ENCODE measurements at regions not wholly inside any gene's neighbourhood (a gene's known extent, or its start where the extent isn't known, plus 50 kb on each side); places are given as distances from the start of the nearest gene placed in this dataset.
A peak's percentile ranks its signal among the peaks of the same experiment; 100 is the strongest.

DNA sequence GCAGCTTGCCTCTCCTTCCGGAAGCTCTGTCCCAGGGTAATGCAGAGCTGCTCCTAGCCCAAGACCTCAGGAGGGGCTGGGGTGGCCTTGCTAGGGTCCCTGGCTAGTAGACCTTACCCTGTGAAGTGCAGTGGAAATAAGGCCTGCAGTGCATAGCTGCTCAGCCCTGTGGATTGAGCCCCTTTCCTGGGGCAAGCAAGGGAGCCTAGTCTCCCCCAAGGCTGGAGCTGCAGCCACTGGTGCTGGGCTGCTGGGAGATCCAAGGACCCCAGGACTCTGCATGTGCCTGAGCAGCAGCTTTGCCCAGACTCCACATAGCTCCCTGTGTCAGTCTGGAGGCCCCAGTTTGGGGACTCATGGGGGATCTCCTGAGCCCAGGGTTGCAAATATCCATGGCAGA is 57.9 kb downstream of the FANCF start:
- TF ChIP-seq, protein P1, sequence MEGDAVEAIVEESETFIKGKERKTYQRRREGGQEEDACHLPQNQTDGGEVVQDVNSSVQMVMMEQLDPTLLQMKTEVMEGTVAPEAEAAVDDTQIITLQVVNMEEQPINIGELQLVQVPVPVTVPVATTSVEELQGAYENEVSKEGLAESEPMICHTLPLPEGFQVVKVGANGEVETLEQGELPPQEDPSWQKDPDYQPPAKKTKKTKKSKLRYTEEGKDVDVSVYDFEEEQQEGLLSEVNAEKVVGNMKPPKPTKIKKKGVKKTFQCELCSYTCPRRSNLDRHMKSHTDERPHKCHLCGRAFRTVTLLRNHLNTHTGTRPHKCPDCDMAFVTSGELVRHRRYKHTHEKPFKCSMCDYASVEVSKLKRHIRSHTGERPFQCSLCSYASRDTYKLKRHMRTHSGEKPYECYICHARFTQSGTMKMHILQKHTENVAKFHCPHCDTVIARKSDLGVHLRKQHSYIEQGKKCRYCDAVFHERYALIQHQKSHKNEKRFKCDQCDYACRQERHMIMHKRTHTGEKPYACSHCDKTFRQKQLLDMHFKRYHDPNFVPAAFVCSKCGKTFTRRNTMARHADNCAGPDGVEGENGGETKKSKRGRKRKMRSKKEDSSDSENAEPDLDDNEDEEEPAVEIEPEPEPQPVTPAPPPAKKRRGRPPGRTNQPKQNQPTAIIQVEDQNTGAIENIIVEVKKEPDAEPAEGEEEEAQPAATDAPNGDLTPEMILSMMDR (IDR thresholded peaks at IDR 0.05), result no peak
- TF ChIP-seq POLR2A (IDR thresholded peaks at IDR 0.05), result no peak
- WGBS, 2 donors, result 100% methylated on average over 1 of the region's 1 CpG; no CpG with 5 or more reads in 1 of the 2 donors
- no peak overlapping the region for H3K27ac ChIP-seq
- DNase-seq (no peak), ATAC-seq (no peak)
- H3K27me3 ChIP-seq, result no peaks in the 10 kb centered on the region
- H3K4me3 ChIP-seq, result no peak overlapping the region
- H3K9me3 ChIP-seq, result no peaks in the 10 kb centered on the region
- H3K36me3 ChIP-seq (replicated peaks in 1 of 2; ENCODE audit: insufficient read depth in 1 of 2, low read depth in 2 of 2), result no peaks in the 10 kb centered on the region
- no peaks in the 10 kb centered on the region for H3K4me1 ChIP-seq
- intact Hi-C loops (cut with DNase I), result no loop called here

DNA sequence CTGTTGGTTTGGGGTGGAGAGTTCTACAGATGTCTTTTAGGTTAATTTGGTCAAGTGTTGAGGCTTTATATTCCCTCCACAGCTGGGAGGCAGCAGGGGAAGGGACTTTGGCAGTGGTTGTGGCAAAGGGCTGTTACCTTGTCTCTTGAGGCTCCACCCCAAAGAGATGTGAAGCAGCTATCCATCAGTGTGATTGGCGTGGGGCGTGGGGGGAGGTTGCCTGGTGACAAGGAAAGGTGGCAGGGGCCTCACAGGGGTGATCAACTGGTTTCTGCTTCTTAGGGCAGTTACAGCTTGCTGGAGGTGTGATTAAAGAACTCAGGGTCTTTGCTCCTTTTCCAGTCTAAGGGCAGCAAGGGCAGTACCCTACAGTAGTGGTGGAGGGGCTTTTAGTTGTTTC is 59.3 kb downstream of the FANCF start:
- DNase-seq, result no peak
- ATAC-seq, result no peak
- no peaks in the 10 kb centered on the region for H3K4me1 ChIP-seq
- no peaks in the 10 kb centered on the region for H3K9me3 ChIP-seq
- WGBS, 2 donors, result 58 to 85% methylated on average over 2 of the region's 2 CpGs
- H3K36me3 ChIP-seq (replicated peaks in 1 of 2; ENCODE audit: insufficient read depth in 1 of 2, low read depth in 2 of 2), result no peaks in the 10 kb centered on the region
- intact Hi-C loops (cut with DNase I), result no loop called here
- H3K27ac ChIP-seq, result no peak overlapping the region
- H3K27me3 ChIP-seq, result no peaks in the 10 kb centered on the region
- H3K4me3 ChIP-seq, result no peak overlapping the region
- TF ChIP-seq POLR2A (IDR thresholded peaks at IDR 0.05), result no peak
- TF ChIP-seq, protein P1 (IDR thresholded peaks at IDR 0.05), result no peak

DNA sequence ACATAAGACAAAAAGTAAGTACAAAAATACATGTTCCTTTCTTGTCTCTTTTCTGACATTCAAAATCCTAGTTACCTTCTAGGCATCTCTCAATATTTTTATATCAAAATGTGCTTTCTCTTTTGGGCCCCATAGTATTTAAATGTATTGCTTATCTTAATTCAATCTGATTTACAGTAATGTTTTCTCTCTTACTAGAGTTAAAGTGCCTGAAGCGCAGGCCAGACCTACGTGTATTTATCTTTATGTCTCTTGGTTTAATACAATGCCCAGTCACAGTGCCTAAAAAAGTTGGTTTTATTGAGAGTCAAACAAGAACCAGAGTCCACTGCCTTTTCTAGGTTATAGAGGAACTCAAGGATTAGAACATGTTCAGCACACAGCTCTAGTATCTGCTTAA is 64.3 kb downstream of the FANCF start:
- H3K4me1 ChIP-seq, result no peaks in the 10 kb centered on the region
- no peak for TF ChIP-seq POLR2A (IDR thresholded peaks at IDR 0.05)
- TF ChIP-seq, protein P1 (IDR thresholded peaks at IDR 0.05), result no peak
- DNase-seq (no peak), ATAC-seq (no peak)
- intact Hi-C loops (cut with DNase I), result no loop called here
- no peaks in the 10 kb centered on the region for H3K36me3 ChIP-seq (replicated peaks in 1 of 2; ENCODE audit: insufficient read depth in 1 of 2, low read depth in 2 of 2)
- H3K4me3 ChIP-seq, result no peak overlapping the region
- WGBS, 2 donors, result 83 to 87% methylated on average over 2 of the region's 2 CpGs
- H3K27ac ChIP-seq, result no peak overlapping the region
- no peaks in the 10 kb centered on the region for H3K27me3 ChIP-seq
- H3K9me3 ChIP-seq, result no peaks in the 10 kb centered on the region

DNA sequence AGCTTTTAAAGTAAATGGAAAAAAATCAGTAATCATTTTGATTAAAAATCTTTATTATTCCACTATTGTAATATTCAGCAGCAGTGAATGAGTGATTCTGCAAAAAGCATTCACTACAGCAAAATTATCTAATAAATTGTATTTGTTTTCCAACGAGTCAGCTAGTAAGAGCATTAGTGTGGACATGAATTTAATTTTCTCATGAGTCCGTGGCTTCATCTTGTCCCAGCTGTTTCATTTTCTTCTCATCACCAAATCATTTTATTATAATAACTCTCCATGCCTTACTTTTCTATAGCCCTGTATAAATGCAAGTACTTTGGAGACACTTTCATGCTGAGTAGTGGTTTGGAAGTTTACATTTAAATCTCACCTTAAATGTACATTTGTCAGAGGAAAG is 66.2 kb downstream of the FANCF start:
- DNase-seq, result no peak
- Histone ChIP-seq H3K9me3 (no peaks in the 10 kb centered on the region), H3K4me1 (no peaks in the 10 kb centered on the region), H3K4me3 (no peak overlapping the region), H3K27me3 (no peaks in the 10 kb centered on the region), H3K27ac (no peak overlapping the region), H3K36me3 (replicated peaks in 1 of 2; ENCODE audit: insufficient read depth in 1 of 2, low read depth in 2 of 2) (no peaks in the 10 kb centered on the region)
- 56 to 61% methylated on average over 2 of the region's 2 CpGs for WGBS, 2 donors
- ATAC-seq, result no peak
- TF ChIP-seq, protein P1 (IDR thresholded peaks at IDR 0.05), result no peak
- no peak for TF ChIP-seq POLR2A (IDR thresholded peaks at IDR 0.05)
- intact Hi-C loops (cut with DNase I), result no loop called here

DNA sequence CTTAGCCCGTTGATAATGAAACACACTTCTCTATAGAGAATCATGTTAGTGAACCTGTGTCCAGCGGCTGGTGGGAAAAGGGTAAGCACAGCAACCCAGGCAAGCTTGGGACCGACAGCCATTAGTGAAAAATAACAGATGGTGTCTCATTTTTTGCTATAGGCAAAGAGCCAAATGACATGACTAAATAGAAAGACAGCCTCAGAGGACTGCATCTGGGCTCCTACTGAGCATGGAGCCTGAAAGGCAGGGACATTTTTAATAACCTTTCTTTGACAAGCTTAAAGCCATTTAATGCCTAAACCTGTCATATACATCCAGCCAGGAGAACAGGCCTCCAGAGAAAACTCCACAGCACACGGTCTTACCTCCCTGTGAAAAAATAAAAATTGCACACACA is 67.0 kb downstream of the FANCF start:
- DNase-seq (peak in 3 of 4 donors; percentile 16 to 29 (median 16)), ATAC-seq (no peak)
- WGBS, 2 donors, result 25 to 34% methylated on average over 4 of the region's 4 CpGs

More for the DNA sequence above, 67.0 kb downstream of the FANCF start:
- no peaks in the 10 kb centered on the region for H3K36me3 ChIP-seq (replicated peaks in 1 of 2; ENCODE audit: insufficient read depth in 1 of 2, low read depth in 2 of 2)
- H3K4me1 ChIP-seq, result no peaks in the 10 kb centered on the region
- H3K27me3 ChIP-seq, result no peaks in the 10 kb centered on the region
- H3K27ac ChIP-seq, result no peak overlapping the region
- intact Hi-C loops (cut with DNase I), result no loop called here
- H3K4me3 ChIP-seq, result no peak overlapping the region
- TF ChIP-seq, protein P1 (IDR thresholded peaks at IDR 0.05), result no peak
- TF ChIP-seq POLR2A (IDR thresholded peaks at IDR 0.05), result no peak
- H3K9me3 ChIP-seq, result no peaks in the 10 kb centered on the region

All from body of pancreas (tissue), 4 donors.